Left cardiac atrium (tissue), 4 donors: ENCODE measurements at regions not wholly inside any gene's neighbourhood (a gene's known extent, or its start where the extent isn't known, plus 50 kb on each side); places are given as distances from the start of the nearest gene placed in this dataset.

ENCODE experiments used
- ATAC-seq, 2 donors: fragments of 200-7000 bp; cut with Tn5 transposase; one replicate each; pipeline ENCODE4 v1.9.1; 2020; ENCODE audit warnings: mild to moderate bottlenecking in 2 of 2, moderate library complexity in 2 of 2
- DNase-seq: peaks from one replicate; pipeline ENCODE4 v3.0.0-alpha.2; 2020
- intact Hi-C, 2 donors: fragments of 100-400 bp; cut with DNase I; formaldehyde crosslinking; loops; one replicate each; pipeline versions ENCODE4 v1.14.1 to v1.15.1; 2022 to 2023
- donor health status: DM: no; HTN: yes; CAD: no.
- donor health status: DM: no; HTN: yes; CAD: no; lungs with severe emphysema.
- donor health status: DM: yes; HTN: yes; CAD: no.
- donor health status: Dilated cardiomyopathy.

DNA sequence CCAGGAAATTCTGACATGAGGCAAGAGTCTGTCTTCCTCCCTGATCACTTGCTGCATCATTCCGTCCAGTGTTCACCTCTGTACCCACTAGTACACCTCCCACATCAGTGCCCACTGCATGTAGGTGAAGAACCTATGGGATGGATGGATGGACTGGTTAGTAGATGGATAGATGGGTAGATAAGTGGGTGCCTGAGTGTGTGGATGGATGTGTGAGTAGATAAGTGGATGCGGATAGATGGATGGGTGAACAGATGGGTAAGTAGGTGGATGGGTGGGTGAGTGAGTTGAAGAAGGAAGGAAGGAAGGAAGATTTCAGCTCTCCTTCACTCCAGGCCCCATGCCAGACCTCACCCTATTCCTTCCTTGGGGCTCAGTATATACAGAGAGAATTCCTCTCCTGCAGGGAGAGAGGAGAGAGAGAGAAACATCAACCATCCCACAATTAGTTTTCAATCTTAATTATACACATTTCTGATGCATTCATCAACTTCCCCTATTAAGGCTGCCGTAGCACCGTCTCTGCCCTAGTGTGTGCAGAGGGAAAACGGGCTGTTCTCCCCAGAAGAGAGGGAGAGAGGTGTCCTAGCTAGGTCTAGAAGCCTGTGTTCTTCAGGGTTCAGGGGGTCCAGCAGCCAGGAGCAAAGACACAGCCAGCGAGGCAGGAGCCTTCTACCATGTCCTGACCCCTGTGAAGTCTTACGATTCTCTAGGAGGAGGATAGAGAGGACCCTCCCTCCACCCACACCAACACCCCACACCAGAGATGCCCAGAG, 125.3 kb downstream of the BUD13 start:
- DNase-seq, result no peak
- ATAC-seq, result no peak
- intact Hi-C loops, result no loop called here

GRCh38 chr11:116646191-116646590, 126.6 kb downstream of the BUD13 start:
- intact Hi-C loops, result no loop called here
- no peak for DNase-seq
- ATAC-seq, result no peak

- no peak for DNase-seq
- intact Hi-C loops, result no loop called here
Measured at GRCh38 chr11:116644941-116645305, 127.9 kb downstream of the BUD13 start.

GRCh38 chr11:116644201-116644940, 128.4 kb downstream of the BUD13 start:
- ATAC-seq (no peak), DNase-seq (no peak)
- intact Hi-C loops, result no loop called here

More at GRCh38 chr11:116644941-116645305, 127.9 kb downstream of the BUD13 start:
- ATAC-seq, result no peak

- DNase-seq, result no peak
- no peak for ATAC-seq
- intact Hi-C loops, result no loop called here
Measured at GRCh38 chr11:116643521-116643920, 129.3 kb downstream of the BUD13 start.

DNA sequence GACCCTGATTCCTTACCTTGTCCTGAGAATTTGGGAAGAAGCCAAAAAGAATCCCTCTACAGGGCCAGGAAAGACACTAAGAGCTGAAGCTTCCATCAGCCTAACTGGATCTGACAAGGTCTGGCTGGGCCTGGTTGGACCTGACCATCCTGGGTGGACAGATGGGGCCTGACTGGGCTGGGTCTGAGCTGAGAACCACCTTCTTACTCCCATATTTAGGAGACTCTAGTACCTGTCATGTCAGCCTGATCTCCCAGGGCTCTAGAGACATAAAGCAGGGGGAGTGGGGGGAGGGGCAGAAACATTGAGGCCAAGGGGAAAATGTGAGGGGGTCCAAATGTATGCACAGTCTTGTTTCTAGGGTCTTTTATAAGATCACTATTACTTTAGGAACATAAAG, 129.9 kb downstream of the BUD13 start:
- intact Hi-C loops, result no loop called here
- DNase-seq, result no peak
- no peak for ATAC-seq

- intact Hi-C loops, result no loop called here
- ATAC-seq, result no peak
- no peak for DNase-seq
Measured at GRCh38 chr11:116642481-116642880, 130.3 kb downstream of the BUD13 start.

DNA sequence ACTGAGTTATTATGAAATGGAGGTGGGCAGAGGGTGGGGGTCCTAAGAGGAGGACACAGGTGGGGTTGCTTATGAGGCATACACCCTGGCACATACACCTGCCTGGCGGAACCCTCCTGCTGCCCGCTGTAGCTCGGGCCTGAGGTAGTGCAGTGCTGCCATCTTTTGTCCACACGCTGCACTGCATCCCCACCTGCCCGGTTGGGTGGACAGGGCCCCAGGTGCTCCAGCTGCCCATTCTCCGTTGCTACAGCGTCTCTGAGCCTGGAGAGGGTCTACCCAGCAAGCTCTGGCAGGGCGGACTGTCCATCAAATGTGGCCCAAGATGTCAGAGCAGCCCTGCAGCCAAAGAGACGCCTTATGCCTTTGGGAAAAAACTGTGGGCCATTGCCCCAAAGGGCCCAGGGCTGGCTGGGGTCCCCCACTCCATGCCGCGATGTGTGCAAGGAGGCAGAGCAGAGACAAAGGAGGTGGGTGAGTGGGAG, 131.2 kb downstream of the BUD13 start:
- ATAC-seq, result peak; percentile 41 to 81
- intact Hi-C loops, result loop anchor here in 1 of 2 donors (2.0 kb wide), 1 partner anchor 189 kb away; no protein-coding TSS in a partner anchor
- peak; percentile 37 for DNase-seq

DNA sequence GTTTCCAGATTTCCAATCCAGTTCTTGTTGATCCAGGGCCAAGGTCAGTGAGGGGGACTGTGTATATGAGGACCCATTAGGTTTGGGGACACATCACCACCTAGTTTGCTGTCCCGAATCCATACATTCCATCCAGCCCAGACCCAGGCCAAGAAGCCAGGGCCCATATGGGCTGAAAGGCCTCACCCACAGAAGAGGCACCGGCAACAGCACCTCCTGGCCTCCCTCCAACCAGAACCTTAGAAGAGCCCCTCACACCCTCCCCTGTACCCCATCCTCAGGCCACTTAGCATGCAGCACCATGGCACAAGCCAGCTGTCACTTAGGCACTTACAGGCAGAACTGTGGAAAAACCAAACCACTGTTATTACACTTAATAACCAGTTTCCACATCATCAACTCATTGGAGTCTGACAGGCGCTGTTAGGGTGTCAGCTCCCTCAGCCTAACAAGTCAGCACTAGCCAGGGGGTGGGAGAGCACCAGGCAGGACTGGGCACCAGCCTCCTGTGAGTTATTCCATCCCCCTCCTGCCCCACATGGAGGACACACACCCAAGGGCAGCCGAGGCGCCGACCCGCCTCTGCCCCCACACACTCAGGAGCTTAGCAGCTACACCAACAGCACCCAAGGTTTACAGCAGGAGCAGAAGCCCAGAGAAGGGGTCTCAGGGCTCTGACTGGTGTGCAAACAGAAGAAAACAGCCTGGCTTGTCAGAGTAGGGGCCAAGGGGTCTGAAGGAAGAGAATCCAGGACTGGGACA, 132.0 kb downstream of the BUD13 start:
- ATAC-seq (no peak), DNase-seq (no peak)
- intact Hi-C loops, result loop anchor here in 1 of 2 donors (2.0 kb wide), 1 partner anchor 188 kb away; no protein-coding TSS in a partner anchor

DNA sequence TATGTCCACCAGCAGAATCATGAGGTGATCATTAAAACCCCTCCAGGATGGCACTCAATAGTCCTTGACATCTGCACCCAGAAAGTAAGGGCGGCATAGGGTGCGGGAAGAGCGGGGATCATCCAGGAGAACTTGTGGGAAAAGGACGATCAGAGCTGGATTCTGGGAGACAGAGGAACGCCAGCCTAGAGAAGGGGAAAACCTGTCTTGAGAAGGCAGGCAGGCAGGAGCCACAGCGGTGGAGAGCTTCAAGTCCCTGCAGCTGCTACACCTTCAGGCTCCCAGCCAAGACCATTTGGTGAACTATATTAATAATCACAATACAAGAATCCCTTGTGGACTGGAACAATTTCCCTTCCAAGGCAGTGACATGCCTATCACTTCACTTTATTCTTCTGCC, 134.3 kb downstream of the BUD13 start:
- DNase-seq (no peak), ATAC-seq (no peak)
- intact Hi-C loops, result loop anchor here in 1 of 2 donors (5.0 kb wide), 1 partner anchor 186 kb away; no protein-coding TSS in a partner anchor

GRCh38 chr11:116637766-116638165, 135.0 kb downstream of the BUD13 start:
- ATAC-seq (no peak), DNase-seq (no peak)
- intact Hi-C loops, result loop anchor here in 1 of 2 donors (5.0 kb wide), 1 partner anchor 185 kb away; no protein-coding TSS in a partner anchor

DNA sequence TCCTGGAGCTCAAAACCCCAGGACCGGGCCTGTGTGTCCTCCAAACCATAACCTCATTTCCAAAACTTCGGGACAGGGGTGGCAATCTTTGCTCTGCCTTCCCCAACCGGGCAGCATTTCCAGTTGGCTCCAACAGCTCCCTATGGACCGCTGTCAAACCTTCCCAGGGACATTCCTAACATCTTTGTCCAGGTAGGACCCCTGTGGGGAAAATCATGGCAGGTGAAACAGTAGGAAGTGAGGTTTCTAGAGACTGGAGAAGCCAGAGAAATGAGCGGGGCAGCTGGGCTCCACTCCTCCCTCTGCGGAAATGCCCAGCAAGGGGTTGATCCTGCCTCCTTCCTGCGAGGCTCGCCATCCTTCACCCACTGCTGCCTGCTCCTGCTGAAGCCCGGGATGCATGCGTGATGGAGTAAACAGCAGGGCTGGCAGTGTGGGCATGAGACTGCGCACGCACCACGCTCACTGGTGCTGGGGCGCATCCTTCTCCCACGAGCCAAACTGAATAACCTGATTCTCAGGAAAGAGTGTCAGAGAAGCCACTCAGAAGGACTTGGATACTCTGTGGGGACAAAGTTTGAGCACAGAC, 136.4 kb downstream of the BUD13 start:
- no peak for ATAC-seq
- DNase-seq, result no peak
- intact Hi-C loops, result loop anchor here in 1 of 2 donors (5.0 kb wide), 1 partner anchor 184 kb away; no protein-coding TSS in a partner anchor

GRCh38 chr11:116631201-116631600, 141.6 kb downstream of the BUD13 start:
- ATAC-seq, result no peak
- intact Hi-C loops, result no loop called here
- no peak for DNase-seq

DNA sequence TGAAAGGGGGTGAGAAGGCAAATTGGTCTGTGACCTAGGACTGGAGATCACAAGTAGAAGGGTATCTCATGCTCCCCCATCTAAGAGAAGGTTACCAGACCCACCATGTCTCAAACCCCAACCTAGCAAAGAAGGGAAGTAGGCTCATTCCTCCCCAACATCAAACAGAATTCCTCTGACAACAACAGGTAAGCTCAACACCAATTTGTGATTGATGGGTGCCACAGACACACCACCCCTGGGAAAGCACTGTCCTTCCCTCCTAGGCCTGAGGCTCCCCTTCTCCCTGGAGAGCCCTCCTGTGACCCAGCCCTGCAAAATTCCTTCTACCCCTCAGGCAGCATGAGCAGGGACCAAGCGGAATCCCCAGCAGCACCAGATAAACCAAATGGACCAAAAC, 154.3 kb downstream of the BUD13 start:
- no peak for ATAC-seq
- intact Hi-C loops, result no loop called here

GRCh38 chr11:116615211-116615865, 157.4 kb downstream of the BUD13 start:
- no peak for DNase-seq

More for the DNA sequence above, 154.3 kb downstream of the BUD13 start:
- DNase-seq, result no peak

GRCh38 chr11:116614306-116615210, 158.2 kb downstream of the BUD13 start:
- no peak for DNase-seq
- no peak for ATAC-seq
- intact Hi-C loops, result no loop called here

More at GRCh38 chr11:116615211-116615865, 157.4 kb downstream of the BUD13 start:
- no peak for ATAC-seq
- intact Hi-C loops, result no loop called here

- intact Hi-C loops, result no loop called here
- ATAC-seq, result no peak
Measured at GRCh38 chr11:116613206-116613875, 159.4 kb downstream of the BUD13 start.

More at GRCh38 chr11:116613206-116613875, 159.4 kb downstream of the BUD13 start:
- DNase-seq, result no peak
